ENCODE measurements at regions not wholly inside any gene's neighbourhood (a gene's known extent, or its start where the extent isn't known, plus 50 kb on each side); places are given as distances from the start of the nearest gene placed in this dataset.

GRCh38 chr1:232555494-232556210 lies 74.3 kb downstream of the SIPA1L2 start:
- DNase-seq = no peak

DNA sequence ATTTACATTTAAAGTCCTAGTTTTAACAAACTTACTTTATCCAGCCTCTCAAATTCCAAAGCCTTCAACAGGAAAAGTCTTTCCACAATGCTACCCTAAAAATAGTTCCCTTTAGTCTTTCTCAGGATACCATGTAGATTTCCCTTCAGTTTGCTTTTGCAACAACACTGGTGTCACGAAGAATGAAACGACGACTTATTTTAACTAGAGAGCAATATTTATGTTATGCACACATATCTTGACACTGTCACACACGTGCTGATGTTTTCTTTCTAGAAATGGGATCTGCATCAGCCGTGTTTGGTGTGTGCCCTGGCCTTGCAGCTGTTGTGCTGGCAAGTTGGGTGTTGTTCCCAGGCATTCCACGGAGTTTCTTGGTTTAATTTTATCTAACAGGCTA lies 75.5 kb downstream of the SIPA1L2 start:
- peak; percentile 40 for DNase-seq

DNA sequence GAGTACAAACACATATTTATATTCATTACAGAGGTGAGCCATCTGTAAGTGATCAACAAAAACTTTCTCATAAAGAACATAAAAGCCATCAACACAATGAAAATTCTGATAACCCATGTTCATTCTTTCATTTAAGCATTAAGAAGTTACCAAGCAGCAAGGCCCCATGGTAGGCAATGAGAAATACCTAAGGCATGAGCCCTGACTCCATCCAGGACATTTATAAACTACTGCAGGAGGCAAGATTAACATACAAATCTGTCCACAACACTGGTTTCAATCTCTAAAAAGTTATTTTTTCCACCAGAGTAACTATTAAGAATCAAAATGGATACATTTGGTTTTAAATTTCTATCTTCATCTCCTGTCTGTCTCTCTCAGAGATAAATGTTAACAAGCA lies 76.1 kb downstream of the SIPA1L2 start:
- DNase-seq = no peak

DNA sequence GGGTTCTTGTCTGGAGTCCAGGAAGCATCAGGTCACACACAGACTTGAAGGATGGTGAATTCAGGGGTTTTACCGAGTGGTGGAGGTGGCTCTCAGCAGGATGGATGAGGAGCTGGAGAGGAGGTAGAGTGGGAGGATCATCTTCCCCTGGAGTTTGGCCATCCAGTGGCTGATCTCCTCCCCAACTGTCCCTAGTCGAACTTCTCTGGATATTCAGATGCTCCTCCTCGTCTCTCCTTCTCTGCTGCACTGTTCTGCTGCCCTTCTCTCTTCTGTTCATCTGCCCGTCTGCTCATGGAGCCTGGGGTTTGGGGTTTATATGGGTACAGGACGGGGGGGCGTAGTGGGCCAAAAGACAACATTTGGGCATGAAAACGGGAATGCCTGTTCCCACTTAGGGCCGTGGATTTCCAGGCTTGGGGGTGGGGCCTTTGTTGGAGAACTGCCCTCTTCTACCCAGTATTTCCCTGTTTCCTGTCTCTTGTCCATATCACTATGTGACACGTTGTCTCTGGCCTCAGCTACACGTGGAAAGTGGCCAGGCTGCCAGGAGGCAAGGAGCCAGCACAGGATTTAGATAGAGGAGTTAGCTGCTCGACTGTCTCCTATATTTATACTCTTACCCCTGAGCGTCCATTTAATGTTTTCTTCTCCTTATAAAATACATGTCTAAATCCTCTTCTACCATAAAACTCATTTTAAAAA lies 76.7 kb downstream of the SIPA1L2 start:
- peak; percentile 71 for DNase-seq

DNA sequence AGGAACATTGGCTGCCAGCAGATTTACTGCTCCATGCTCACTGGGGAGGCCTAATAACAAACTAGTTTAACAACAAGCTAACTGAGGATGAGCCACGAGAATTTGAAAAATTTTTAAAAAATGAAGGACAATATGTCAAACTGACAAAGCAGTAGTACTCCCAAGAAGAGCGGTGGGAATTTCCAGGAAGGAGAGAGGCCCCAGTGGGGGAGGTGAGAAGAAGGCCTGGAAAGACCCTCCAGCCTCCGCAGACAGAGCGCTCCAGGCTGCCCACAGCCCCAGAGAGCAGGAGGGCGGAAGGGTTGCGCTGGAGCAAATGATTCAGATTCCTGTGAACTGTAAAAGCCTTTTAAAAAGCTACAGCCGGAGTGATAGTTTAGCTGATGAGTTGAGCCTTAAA lies 78.5 kb downstream of the SIPA1L2 start:
- peak; percentile 39 for DNase-seq

DNA sequence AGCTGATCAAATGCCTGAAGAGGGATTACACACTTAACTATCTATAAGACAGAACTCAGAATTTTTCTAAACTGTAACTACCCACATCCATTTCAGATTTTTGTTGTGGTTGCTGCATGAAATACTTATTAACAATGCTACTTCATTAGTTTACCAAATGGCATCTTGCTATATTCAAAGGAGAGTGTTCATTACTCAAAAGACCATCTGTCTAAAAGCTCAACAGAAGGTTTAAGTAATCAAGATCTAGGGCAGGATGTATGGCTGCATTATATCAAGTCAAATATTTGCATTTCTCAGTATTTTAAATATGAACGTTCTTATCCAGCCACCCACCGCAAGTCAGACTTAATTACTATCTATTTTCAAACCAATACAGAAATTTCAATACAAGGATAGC lies 79.9 kb downstream of the SIPA1L2 start:
- DNase-seq = no peak

- DNase-seq = no peak
Measured at GRCh38 chr1:232548691-232549090, 81.2 kb downstream of the SIPA1L2 start.

DNA sequence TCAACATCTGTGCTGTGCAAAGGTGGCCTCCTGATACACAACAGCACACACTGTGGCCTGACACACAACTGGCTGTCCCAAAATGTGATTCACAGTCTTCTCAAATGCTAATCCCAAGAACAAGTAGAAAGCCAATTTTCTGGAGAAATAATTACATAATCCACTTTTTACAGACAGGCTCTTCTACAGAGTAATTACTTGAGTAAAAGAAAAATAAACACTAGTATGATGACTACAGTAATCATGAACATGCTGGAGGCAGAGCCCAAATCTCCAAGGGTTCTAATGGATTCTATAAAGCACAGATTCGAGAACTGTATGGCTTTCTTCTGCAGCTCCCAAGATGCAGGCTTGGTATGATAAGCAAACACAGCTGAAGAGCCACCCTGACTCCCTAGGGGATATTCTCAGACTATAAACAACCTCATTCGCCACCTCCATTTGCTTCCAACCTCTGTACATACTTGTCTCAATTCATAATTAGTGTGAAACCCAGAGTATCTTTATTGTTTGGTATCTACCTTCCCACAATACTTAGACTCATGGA lies 81.9 kb downstream of the SIPA1L2 start:
- DNase-seq = no peak

DNA sequence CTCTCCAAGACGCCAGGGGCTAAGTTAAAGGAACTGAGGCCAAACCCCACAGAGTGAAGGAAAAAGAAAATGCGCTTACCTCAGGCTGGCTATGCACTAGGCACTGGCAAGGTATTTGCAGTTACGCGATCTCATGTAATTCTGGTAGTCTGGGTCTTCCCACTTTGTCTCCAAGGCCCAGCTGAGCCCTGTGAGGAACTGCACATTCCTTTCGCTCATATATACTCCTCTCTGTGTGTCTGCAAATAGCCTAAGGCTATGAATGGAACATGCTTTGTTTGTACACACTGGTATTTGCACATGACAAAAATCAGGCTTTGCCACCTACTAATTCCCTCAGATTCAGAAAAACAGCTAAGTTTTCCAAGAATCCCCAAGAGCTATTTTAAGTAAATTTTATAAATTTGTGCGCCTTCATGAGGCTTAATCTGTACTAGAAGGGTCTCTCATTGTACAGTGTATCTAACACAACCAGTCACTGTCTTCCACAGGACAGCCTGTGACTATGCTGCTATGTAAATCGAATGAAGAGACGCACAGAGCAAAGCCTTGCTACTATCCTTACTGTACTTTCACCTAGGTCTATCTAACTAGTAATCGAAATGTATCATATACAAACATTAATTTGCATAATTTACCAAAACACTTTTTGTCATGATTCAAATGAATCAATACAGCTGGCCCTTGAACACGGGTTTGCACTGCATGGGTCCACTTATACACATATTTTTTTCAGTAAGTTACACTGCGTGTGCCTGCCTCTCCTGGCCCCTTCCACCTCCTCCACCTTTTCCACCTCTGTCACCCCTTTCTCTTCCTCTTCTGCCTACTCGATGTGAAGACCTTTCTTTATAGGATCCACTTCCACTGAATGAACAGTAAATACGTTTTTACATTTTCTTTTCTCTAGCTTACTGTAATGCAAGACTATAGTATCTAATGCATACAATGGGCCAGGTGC lies 87.0 kb downstream of the SIPA1L2 start:
- DNase-seq = no peak

DNA sequence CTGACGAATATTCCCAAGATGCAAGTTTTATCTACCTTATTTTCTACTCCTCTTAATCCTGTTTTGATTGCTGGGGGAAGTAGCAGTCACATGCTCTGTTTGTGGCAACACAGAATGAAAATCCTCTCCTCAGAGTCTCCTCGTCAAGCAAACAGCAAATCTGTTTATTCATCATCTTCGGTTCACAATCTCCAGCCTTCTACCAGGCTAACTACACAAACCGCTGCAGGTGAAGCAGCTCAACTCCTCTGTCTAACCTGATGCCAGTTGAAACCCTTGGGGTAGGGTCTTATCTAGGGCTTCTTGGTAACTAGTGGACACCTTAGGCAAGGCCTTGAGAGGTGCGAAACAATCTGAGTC lies 91.0 kb downstream of the SIPA1L2 start:
- DNase-seq = no peak

DNA sequence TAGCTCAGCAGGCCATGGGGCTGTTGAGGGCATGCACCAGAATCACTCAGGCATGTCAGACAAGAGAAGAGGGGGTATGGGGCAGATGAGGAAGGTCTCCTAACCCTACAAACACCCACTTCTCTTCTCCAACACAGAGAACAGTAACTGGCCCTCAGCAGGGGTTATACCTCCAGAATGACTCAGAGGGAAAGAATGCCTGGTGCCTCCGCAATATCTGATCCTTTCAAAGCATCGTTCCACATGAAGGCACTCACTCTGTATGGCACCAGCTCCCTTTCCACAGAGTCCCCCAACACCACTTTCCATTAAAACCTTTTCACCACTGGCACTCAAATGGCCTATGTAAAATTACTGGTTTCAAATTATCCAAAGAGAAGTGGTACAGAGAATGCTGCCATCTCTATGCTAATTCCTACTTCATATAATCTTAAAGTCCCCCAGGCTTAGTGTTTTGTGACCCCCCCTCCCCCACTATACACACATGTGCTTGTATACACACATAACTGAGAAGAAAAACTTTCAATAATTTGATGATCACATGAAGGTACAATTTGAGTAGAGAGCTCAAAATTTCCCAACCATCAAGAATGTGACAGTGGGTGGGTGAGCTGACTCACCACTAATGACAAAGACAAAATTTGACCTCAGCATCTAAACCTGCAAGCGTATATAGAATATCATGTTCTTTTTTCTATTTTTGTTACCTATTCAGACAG lies 91.5 kb downstream of the SIPA1L2 start:
- DNase-seq = no peak

GRCh38 chr1:232534552-232535517 lies 95.1 kb downstream of the SIPA1L2 start:
- no peak for DNase-seq

- DNase-seq = no peak
Measured at GRCh38 chr1:232533328-232533727, 96.6 kb downstream of the SIPA1L2 start.

DNA sequence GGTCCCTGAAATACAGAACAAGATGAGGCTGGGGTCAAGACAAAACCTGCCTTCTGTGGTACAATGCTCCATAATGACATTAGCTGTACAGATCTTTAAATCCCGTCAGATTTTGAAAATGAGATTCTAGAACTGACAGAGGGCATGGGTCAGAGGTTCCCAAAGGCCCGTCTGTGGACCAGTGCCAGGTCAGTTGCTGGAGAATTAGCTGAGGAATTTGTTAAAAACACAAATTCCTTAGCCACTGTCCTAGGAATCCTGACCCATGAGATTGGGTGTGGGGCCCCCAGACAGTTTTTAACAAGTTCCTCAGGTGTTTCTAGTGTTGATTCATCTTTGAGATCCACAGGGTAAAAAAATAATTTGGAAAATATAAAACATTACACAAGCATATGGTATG lies 97.0 kb downstream of the SIPA1L2 start:
- DNase-seq = no peak

DNA sequence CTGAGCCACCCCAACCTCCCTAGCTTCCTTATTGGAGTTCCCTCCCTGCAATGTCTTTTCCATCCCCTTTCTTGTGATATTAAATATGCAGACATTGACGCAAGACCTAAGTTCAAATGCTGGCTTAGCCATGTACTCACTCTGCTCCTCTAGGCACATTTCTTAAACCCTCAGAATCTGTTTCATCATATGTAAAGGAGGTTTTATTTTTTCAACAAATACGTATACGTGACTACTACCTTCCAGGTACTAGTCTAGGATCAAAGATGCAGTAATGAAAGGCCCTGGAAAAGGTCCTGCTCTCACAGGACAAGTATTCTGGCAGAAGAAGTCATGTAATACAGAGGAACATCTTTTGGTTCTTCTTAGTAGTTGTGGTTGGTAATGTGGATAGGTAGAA lies 98.6 kb downstream of the SIPA1L2 start:
- DNase-seq = no peak

- DNase-seq = no peak
Measured at GRCh38 chr1:232529747-232530146, 100.2 kb downstream of the SIPA1L2 start.

- no peak for DNase-seq
Measured at GRCh38 chr1:232528472-232529089, 101.4 kb downstream of the SIPA1L2 start.

- DNase-seq = no peak
Measured at GRCh38 chr1:232524056-232524455, 105.9 kb downstream of the SIPA1L2 start.

DNA sequence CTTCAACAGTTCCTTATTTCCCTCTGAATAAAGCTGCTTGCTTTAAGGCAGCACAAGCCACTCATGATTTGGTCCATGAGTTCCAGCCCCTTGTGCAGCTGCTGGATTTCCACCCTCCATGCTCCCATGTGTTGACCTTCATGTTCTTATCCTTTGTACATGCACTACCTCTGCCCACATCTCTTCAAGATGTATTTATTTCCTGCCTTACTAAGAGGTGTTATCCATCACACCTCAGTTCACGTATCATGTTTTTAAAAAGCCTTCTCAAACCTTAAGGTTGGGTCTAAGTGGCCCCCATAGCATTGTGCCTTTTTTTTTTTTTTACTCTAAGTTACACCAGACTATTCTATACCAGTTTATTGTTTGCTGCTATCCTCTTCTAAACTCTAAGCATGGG lies 107.7 kb downstream of the SIPA1L2 start:
- DNase-seq = no peak

DNA sequence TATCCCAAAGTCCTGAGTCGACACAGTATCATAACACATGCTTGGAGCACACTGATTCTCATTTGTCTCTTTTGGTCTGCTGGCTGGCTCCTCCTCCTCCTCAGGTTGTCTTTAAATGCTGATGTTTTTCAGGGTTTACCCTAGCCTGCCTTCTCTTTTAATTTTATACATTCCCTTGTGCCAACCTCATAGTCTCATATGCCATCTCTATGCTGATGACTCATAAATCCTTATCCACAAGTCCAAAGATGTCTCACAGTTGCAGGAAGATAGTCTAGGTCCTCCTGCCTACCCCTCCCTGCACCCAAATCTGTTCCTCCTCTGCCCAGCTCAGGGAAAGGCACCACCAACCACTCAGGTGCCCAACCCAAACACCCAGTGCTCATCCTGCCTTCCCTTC lies 108.3 kb downstream of the SIPA1L2 start:
- DNase-seq = no peak

DNA sequence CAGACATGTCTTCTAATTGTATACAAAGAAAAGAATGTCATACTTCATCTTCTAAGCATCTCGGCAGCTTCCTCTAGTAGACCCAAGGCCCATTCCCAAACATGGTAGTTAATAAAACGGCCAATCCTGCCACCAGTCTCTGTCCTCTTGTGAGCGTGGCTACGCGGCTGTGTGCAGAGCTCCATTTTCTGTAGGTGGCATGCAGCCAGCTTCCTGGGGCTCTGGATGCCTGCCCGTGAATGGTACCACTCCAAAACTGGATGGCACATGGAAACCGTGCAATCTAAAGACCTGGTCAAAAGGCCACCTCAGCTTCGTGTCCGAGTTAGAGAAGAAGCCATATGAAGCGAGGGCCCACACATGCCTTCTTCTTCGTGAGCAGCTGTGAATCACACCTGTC lies 110.7 kb downstream of the SIPA1L2 start:
- DNase-seq = no peak

All from right hindlimb (tissue), 1 donor.